Spleen (tissue), 4 donors: ENCODE measurements at regions not wholly inside any gene's neighbourhood (a gene's known extent, or its start where the extent isn't known, plus 50 kb on each side); places are given as distances from the start of the nearest gene placed in this dataset.

Source experiments
- small RNA-seq, 4 donors: library from RNA; depleted of rRNA; stranded (forward); fragments of <200 nt; gene quantifications; one replicate each; pipeline ENCODE3, GENCODE V24; 2016

Small RNA genes lying in the stretch of these regions (small RNA-seq; reads per million reads assigned to genes)
- 0 reads per million in 4 donors for gene RNU6-498P
